HG03025 (cell line): ENCODE measurements at regions not wholly inside any gene's neighbourhood (a gene's known extent, or its start where the extent isn't known, plus 50 kb on each side); places are given as distances from the start of the nearest gene placed in this dataset.
"Not testable (repeated sequence)": the region's sequence is repeated elsewhere in the genome, so short reads cannot be mapped to it uniquely, and the experiment has no call there.

Source experiments
- ATAC-seq: cut with Tn5 transposase; IDR thresholded peaks from one replicate; pipeline ENCODE4 v1.9.1; 2021; ENCODE audit warnings: mild to moderate bottlenecking, moderate library complexity; ENCODE audit not compliant: unreplicated experiment, low FRiP score

GRCh38 chr3:72180405-72180804 lies 395.5 kb upstream of the PROK2 start:
- no peak for ATAC-seq

DNA sequence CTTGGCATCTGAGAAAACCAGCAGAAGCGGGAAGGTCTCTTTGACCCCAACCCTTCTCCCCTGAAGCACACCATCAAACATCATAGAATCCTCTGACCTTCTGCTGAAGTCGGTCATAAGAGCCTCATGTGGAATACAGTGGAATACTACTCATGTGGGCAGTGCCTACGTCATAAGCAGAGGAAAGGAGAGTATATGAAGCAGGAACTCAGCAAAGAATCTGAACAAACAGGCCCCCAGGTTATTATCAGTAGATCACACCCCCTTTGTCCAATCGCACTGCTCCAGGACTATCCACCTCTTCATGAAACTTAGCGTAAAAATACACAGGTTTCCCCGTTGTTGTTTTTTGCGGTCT lies 394.1 kb upstream of the PROK2 start:
- no peak for ATAC-seq

GRCh38 chr3:72178463-72179106 lies 393.6 kb upstream of the PROK2 start:
- ATAC-seq = no peak

- ATAC-seq = peak; percentile 53
These were observed 392.4 kb upstream of the PROK2 start for GRCh38 chr3:72177075-72178050.

GRCh38 chr3:72176537-72177041 lies 391.6 kb upstream of the PROK2 start:
- peak; percentile 82 for ATAC-seq

- no peak for ATAC-seq
These were observed 390.4 kb upstream of the PROK2 start for GRCh38 chr3:72175296-72175858.

- ATAC-seq = no peak
These were observed 389.9 kb upstream of the PROK2 start for GRCh38 chr3:72174890-72175289.

GRCh38 chr3:72174040-72174439 lies 389.1 kb upstream of the PROK2 start:
- ATAC-seq = no peak

DNA sequence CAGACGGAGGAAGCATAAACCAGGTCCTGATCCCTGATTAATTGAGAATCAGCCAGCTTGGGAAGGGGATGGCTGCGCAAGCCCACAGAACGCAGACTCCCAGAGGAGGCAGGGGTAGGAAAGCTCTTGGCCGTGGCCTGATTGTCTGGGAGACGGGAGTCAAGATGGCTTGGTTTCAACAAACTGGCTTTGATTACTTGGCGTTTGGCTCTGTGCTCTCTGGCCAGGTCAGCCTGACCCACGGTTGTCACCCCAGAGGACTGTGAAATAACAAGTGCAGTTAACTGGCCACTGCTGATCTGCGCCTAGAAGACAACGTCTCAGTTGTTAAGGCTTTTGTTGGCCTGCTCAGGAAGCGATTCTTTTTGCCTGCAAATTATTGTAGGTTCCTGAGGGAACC lies 387.0 kb upstream of the PROK2 start:
- no peak for ATAC-seq

DNA sequence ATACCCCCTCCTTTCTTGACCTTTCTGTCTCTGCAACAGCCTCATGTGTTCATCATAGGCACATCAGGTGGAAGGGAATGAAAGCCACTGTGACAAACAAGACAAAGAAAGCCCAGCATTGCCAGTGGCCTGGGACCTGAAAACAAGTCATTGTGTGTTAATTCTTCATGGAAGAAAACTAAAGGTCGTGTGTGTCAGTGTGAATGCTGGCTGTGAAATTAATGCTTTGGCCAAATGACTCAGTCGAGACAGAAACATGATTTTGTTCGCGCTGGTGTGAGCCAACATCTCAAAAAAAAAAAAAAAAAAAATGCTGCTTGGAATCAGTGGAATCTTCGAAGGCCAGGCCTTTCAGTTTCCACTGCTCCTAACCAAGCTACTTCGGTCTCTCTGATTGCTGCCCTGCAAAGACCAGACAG lies 386.5 kb upstream of the PROK2 start:
- no peak for ATAC-seq

GRCh38 chr3:72169561-72170472 lies 384.9 kb upstream of the PROK2 start:
- ATAC-seq = no peak

DNA sequence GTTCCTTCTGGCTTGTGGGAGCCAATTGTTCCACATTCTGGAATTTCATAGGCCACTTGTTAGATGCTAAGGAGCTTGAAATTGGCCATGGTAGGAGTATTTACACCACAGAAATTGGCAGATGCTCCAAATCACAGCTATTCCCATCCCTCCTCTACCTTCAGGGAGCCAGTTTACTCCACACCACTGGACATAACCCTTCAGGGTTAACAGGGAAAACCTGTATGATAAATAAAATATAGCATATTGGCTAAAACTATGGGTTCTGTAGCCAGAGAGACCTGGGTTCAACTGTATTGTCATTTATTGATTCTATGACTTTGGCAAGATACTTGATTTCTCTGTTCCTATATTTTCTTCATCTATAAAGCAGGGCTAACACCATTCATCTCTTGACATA lies 384.2 kb upstream of the PROK2 start:
- ATAC-seq = no peak

DNA sequence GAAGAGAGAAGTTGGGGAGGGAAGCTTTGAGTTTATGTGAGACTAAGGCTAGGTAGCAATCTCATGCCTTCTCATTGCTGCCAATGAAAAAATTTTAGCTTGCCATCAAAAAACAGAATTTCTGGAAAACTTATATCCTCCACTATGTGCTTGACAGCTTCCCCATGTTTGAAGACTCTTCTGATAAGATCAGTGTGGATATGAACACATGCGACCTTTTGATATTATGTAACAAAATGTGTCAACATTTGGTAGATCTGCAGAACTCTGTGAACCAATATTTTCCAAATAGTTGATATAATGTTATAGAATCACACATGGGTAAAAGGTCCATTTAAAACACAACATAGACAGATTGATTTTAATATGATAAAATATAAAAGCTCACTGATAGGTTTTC lies 380.9 kb upstream of the PROK2 start:
- ATAC-seq = no peak

DNA sequence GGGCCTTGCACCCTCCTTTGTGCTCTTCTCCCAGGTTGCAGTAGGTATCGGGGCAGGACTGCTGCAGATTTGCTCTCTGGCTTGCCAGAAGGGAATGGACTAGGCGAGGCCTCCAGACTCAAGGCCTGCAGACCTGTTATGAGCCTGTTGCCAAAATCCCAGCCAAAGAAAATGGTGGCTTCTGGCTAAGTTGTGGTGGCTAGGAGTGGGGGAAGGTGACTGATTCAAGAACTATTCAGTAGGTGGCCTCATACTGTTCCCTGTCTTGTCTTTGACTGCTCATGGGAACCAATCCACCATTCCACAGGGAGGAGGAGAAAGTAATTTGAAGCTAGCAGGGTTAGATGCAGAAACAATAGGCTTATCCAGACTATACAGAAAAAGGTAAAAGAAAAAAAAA lies 380.4 kb upstream of the PROK2 start:
- no peak for ATAC-seq

- no peak for ATAC-seq
These were observed 379.7 kb upstream of the PROK2 start for GRCh38 chr3:72164635-72164978.

DNA sequence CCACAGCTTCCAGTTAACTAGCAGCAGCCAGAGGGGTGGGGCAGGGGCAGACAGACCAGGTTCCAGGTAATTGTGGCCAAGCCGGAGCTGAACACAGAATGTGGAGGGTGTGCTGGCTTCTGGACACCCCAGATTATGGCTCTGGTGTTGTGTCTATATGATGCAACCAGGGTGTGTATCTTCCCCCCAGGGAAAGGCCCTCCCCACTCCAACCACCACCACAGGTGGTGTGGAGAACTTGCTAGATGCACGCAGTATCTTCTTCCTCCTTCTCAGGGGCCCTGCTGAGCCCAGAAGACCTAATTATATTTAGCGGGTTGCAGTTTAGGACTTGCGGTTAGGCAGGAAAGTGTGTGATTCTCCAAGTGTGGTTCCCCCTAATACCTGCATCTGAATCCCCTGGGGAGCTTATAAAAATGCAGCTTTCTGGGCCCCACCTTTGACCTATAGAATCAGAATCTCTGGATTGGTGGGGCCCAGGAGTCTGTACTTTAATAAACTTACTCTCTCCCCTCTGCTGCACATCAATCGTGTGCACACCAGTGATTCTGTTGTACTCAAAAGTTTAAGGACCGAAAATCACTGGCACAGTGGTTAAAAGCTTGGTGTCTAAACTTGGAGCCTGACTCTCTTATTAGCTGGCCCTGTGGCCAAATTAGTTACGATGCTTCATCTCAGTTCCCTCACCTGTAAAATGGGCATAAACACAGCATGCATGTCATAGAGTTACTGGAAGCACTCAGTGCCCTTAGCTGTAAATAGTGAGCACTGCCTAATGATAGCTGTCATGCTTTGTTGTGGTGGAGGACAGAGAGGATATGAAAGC lies 379.1 kb upstream of the PROK2 start:
- ATAC-seq = peak; percentile 88

- ATAC-seq = no peak
These were observed 377.8 kb upstream of the PROK2 start for GRCh38 chr3:72162649-72163184.

- no peak for ATAC-seq
These were observed 377.1 kb upstream of the PROK2 start for GRCh38 chr3:72161881-72162595.

- ATAC-seq = not testable (repeated sequence)
These were observed 376.3 kb upstream of the PROK2 start for GRCh38 chr3:72161285-72161684.
